GM21526 (cell line): ENCODE measurements at regions not wholly inside any gene's neighbourhood (a gene's known extent, or its start where the extent isn't known, plus 50 kb on each side); places are given as distances from the start of the nearest gene placed in this dataset.
"Not testable (repeated sequence)": the region's sequence is repeated elsewhere in the genome, so short reads cannot be mapped to it uniquely, and the experiment has no call there.

Source experiments
- ATAC-seq: cut with Tn5 transposase; IDR thresholded peaks from one replicate; pipeline ENCODE4 v1.9.1; 2021; ENCODE audit warnings: moderate library complexity; ENCODE audit not compliant: unreplicated experiment, low FRiP score

- ATAC-seq = no peak
These were observed 187.5 kb upstream of the SYNPR start for GRCh38 chr3:63090656-63091055.

DNA sequence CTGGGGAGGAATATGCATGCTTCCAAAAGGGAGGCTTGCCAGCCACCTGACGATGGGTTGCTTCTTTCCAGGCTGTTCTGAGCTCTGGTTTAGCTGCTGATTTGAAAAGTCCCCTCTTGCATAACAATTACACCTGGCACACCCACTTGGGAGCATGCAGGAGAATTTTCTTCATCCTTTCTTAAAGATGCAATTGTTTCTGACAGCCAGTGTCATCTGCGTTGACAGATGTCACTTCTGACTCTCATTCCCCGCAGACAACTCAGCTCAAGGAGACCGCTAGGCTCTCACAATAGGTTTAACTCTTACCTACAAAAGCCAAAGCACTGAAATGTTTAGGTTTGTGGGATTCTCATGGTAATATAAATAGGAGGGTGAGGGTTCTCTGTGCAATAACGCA lies 185.6 kb upstream of the SYNPR start:
- no peak for ATAC-seq

DNA sequence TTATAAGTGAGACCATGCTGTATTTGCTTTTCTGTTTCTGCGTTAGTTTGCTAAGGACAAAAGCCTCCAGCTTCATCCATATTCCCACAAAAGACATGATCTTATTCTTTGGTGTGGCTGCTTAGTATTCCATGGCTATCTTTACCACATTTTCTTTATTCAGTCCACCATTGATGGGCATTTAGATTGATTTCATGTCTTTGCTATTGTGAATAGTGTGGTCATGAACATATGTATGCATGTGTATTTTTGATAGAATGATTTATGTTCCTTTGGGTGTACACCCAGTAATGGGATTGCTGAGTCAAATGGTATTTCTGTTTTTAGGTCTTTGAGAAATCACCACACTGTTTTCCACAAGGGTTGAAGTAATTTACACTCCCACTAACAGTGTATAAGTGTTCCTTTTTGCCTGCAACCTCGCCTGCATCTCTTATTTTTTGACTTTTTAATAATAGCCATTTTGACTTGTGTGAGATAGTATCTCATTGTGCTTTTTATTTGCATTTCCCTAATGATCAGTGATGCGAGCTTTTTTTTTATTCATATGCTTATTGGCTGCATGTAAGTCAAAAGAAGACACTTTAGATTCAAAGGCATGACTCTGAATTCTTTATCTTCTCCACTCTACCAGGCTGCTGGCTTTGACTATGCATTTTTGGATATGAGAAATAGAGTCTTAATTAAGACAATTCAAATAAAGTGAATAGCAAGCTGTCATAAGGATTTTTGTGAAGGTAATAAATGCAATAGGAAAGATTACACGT lies 183.3 kb upstream of the SYNPR start:
- ATAC-seq = no peak

DNA sequence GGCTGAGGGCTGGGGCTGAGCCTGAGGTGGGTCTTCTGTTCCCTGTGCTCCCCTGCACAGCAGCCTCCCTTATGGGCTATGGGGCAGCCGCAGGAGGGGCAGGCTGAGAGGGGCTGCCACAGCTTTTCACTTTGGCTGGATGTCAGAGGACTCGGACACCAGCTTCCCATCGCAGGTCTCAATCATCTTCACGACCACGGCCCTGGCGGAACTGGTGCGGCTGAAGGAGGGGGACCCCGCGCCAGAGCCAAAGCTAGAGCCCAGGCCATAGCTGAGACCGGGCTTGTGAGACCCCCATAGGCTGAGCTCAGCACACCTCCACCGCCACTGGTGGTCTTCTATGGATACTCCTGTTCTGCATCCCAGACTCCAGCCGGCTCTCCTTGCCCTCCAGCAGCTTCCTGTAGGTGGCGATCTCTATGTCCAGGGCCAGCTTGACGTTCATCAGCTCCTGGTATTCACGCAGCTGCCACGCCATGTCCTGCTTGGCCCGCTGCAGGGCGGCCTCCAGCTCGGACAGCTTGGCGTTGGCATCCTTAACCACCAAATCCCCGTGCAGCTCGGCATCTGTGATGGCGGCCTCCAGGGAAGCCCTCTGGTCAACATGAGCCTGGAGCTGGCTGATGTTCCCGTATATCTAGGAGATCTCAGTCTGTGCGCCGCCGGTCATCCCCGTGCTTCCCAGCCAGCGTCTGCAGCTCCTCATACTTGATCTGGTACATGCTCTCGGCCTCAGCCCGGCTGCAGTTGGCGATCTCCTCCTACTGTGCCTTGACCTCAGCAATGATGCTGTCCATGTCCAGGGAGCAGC lies 181.7 kb upstream of the SYNPR start:
- ATAC-seq = no peak

DNA sequence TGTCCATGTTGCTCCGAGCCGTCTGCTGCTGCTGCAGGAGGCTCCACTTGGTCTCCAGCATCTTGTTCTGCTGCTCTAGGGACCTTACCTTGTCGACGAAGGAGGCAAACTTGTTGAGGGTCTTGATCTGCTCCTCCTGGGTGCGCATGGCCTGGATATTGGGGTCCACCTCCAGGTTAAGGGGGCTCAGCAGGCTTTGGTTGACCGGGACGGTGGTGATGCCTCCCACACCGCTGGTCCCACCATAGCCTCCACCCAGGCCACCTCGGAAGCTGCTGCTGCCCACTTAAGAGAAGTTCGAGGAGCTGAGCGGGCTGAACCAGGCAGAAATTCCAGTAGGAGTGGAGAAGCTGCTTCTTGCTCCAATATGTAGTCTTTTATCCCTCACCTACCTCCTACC lies 180.7 kb upstream of the SYNPR start:
- no peak for ATAC-seq

DNA sequence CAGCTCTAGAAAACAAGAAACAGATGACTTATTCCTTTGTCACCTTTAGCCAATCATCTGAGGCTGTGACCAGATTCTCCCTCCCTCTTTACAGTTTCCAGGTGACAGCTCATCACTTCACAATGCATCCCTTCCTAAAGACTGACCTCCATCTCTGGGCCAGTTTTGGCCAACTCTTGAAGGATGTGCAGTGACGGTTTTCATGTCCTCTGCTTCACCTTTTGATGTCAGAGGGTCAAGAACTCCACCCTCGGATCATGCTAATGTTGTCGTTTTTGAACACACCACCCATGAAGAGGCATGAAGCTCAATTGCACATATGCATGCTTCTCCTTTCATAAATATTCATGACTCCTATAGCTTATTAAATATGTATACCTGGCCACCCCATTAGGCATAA lies 161.2 kb upstream of the SYNPR start:
- ATAC-seq = no peak

DNA sequence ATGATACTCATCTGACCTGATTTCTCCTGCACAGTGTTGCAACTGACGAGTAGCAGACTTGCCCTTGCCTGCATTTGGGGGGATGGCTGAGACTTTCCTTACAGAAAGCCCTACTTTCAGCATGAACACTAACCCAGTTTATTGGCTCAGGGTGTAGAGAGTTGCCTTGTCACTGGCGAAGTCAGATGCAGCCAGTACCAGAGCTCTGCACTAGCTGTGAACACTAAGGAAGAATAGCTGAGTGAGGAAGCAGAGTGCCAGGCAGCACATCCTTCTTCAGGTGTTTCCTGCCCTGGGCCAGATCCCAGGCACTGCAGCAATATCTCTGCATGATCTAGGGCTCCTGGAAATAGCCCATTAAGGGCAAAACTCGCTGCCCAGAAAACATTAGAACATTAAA lies 154.0 kb upstream of the SYNPR start:
- no peak for ATAC-seq

DNA sequence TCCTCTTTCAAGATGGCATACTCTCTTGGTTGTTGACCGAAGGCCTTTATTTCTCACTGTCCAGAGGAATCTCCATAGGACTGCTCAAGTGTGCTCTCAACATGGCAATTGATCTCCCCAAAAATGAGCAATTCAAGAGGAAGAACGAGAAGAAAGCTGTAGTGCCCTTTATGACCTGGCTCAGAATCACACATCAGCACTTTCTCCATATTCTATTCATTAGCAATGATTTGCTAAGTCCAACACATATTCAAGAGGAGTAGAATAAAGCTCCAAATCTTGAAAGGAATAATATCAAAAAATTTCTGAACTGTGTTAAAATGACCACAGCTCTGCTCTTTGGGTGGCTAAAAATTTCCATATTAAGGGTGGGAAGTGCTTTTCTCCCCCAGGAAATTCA lies 151.6 kb upstream of the SYNPR start:
- ATAC-seq = no peak

DNA sequence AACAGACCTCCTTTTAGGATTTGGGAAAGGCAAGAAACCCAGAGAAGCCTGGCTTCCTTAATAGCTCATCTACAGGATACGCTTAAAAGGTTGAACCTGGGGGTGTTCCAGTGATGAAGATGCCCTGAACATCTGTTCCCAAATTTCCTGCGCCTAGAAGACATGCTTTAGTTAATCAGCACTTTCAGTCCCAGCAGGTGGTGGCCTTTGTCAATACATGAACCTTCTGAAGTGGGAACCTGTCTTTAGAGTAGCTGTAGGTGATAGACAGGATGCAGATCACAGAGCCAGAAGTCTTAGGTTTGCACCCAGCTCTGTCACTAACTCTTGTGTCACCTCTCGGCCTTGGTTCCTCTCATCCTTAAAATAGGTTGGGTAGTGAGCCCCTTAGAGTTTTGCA lies 149.7 kb upstream of the SYNPR start:
- no peak for ATAC-seq

- no peak for ATAC-seq
These were observed 147.5 kb upstream of the SYNPR start for GRCh38 chr3:63130625-63131024.

GRCh38 chr3:63132461-63133250 lies 145.5 kb upstream of the SYNPR start:
- no peak for ATAC-seq

DNA sequence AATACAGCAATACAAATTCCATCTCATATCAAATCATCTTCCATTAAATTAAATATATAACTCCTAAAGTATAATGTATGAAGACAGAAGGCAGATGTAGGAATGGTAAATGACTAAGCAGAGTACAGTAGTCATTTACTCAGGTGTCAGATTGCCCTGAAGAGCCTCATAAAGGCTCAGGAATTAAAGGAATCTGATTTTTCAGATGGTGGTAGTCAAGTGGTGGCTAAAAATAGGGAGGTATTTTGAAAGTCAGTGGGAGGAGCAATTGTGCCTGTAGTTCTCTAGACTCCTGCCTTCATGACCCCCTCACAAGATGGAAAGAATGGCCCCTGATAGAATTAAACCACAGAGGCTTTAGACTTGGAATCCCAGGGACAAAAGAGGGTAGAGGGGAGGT lies 142.7 kb upstream of the SYNPR start:
- ATAC-seq = no peak

GRCh38 chr3:63136249-63136648 lies 141.9 kb upstream of the SYNPR start:
- not testable (repeated sequence) for ATAC-seq

GRCh38 chr3:63142681-63143080 lies 135.4 kb upstream of the SYNPR start:
- ATAC-seq = no peak

- ATAC-seq = no peak
These were observed 132.0 kb upstream of the SYNPR start for GRCh38 chr3:63146154-63146553.

DNA sequence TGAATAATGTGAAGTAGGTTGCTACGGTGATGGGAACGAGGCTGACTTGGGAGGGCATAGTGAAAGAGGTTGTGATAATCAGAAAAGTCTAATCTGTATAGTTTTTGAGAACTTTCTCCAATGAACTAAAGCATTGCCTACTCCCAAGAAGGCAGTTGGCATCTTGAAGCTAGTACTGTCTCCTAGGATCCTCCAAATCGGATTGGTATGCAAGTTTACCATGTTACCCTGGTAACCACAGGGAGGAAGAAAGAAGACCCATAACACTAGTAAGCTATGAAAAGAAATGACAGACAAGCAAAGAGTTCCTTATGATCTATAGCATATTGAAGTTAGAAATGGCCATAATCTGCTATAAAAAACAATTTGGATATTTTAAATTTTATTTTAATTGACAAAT lies 127.2 kb upstream of the SYNPR start:
- ATAC-seq = no peak

- no peak for ATAC-seq
These were observed 126.2 kb upstream of the SYNPR start for GRCh38 chr3:63151897-63152296.

GRCh38 chr3:63159764-63160163 lies 118.3 kb upstream of the SYNPR start:
- ATAC-seq = no peak

DNA sequence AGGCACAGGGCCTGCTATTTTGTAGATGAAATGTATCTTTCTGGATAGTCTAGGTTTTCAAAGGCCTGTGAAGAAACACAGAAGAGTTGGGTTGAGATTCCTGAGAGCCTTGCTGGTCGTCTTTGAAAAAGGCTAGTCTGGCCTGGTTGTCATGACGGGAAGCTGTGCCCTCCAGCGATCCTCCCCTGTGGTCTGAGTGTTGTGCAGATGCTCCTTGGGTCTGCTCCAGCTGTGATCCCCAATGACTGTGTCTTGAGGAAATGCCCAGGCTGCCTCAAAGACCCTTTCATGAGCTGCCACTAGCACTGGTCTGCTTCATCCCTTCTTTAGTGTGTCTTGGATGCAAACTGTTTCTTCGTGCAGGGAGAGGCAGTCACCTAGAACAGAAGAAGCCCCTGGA lies 111.0 kb upstream of the SYNPR start:
- ATAC-seq = no peak

GRCh38 chr3:63168179-63168578 lies 109.9 kb upstream of the SYNPR start:
- ATAC-seq = no peak

GRCh38 chr3:63179862-63180522 lies 98.1 kb upstream of the SYNPR start:
- no peak for ATAC-seq
